22Rv1 (cell line): ENCODE measurements at regions not wholly inside any gene's neighbourhood (a gene's known extent, or its start where the extent isn't known, plus 50 kb on each side); places are given as distances from the start of the nearest gene placed in this dataset.

Experiments used
- ZFX ChIP-seq: fragments of 450-650 bp; IDR thresholded peaks from 2 replicates; pipeline ENCODE4 v1.6.1; 2017; ENCODE audit warnings: antibody characterized with exemption, borderline replicate concordance
- TF ChIP-seq, protein P1 (sequence below): fragments of 450-650 bp; IDR thresholded peaks from 2 replicates; pipeline ENCODE4 v1.5.1; 2017; ENCODE audit warnings: mild to moderate bottlenecking

GRCh38 chr12:76247992-76248391 lies 100.2 kb downstream of the BBS10 start:
- TF ChIP-seq, protein P1, sequence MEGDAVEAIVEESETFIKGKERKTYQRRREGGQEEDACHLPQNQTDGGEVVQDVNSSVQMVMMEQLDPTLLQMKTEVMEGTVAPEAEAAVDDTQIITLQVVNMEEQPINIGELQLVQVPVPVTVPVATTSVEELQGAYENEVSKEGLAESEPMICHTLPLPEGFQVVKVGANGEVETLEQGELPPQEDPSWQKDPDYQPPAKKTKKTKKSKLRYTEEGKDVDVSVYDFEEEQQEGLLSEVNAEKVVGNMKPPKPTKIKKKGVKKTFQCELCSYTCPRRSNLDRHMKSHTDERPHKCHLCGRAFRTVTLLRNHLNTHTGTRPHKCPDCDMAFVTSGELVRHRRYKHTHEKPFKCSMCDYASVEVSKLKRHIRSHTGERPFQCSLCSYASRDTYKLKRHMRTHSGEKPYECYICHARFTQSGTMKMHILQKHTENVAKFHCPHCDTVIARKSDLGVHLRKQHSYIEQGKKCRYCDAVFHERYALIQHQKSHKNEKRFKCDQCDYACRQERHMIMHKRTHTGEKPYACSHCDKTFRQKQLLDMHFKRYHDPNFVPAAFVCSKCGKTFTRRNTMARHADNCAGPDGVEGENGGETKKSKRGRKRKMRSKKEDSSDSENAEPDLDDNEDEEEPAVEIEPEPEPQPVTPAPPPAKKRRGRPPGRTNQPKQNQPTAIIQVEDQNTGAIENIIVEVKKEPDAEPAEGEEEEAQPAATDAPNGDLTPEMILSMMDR: no peak
- no peak for TF ChIP-seq ZFX
